HG03521 (cell line): ENCODE measurements at regions not wholly inside any gene's neighbourhood (a gene's known extent, or its start where the extent isn't known, plus 50 kb on each side); places are given as distances from the start of the nearest gene placed in this dataset.
"Not testable (repeated sequence)": the region's sequence is repeated elsewhere in the genome, so short reads cannot be mapped to it uniquely, and the experiment has no call there.

Experiments
- ATAC-seq: cut with Tn5 transposase; IDR thresholded peaks from one replicate; pipeline ENCODE4 v1.9.1; 2021; ENCODE audit warnings: mild to moderate bottlenecking, moderate library complexity; ENCODE audit not compliant: unreplicated experiment

GRCh38 chr5:21341948-21342261 is 1353.9 kb upstream of the CDH18 start:
- not testable (repeated sequence) for ATAC-seq

- ATAC-seq = not testable (repeated sequence)
These were observed 1353.4 kb upstream of the CDH18 start for GRCh38 chr5:21341203-21341947.

DNA sequence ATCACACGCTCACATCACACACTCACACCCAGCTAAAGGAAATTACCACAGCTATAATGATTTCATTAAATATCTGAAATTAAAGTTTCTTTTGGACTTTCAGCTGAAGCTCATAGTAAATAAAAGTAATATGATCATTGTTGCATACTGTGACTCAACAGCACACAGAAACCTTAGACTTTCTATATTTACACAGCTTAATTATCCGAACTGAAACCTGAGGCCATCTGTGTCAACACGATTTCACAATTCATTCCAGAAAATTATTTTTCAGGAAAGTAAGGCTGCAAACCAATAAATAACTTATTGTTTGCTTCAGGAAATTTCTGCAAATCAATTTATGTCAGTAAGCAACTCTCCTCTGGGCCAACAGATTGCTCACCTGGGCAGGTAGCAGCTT is 1352.2 kb upstream of the CDH18 start:
- ATAC-seq = not testable (repeated sequence)

DNA sequence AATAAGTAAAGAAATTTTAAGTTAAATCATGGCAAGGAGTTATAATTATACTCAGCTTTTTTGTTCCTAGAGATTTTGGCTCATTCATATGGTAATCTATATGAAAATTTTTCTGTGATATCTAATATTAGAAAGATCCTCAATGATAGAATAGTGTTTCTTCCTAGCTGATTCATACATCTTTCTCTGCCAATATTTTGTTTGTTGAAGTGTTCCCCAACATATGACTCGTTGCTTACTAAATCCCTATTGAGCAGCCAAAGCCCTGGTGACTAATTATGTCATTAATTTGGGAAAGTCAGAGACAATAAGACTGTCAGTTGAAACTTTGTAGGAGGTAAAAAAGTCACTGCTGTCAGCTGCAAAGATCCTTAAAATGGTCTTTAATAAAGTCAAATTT is 1348.5 kb upstream of the CDH18 start:
- ATAC-seq = not testable (repeated sequence)

- not testable (repeated sequence) for ATAC-seq
These were observed 1327.4 kb upstream of the CDH18 start for GRCh38 chr5:21315376-21315775.

- ATAC-seq = not testable (repeated sequence)
These were observed 1313.2 kb upstream of the CDH18 start for GRCh38 chr5:21301205-21301604.

GRCh38 chr5:21274361-21274760 is 1286.4 kb upstream of the CDH18 start:
- ATAC-seq = not testable (repeated sequence)

- no peak for ATAC-seq
These were observed 1275.4 kb upstream of the CDH18 start for GRCh38 chr5:21263361-21263760.

- ATAC-seq = no peak
These were observed 1266.2 kb upstream of the CDH18 start for GRCh38 chr5:21254161-21254560.

GRCh38 chr5:21244982-21245381 is 1257.0 kb upstream of the CDH18 start:
- ATAC-seq = no peak

DNA sequence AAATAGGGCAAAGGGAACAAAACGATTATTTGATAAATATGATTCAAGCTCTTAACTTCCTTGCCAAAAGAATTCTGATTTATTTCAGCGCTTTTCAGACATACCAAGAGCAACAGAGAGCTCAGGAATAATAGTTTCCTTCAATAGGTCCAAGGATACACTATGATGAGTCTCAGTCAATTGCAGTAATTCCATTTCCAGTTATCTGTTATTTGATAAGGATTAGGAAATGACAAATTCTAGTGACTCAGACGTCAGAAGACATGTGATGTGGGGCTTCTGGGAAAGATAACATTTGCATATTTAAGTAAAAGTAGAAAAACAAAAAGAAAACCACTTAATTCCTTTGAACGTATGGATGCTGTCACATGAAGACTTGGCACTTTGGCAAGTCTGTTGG is 1250.8 kb upstream of the CDH18 start:
- ATAC-seq = no peak

GRCh38 chr5:21237461-21237860 is 1249.5 kb upstream of the CDH18 start:
- ATAC-seq = no peak

GRCh38 chr5:21236971-21237427 is 1249.0 kb upstream of the CDH18 start:
- no peak for ATAC-seq

DNA sequence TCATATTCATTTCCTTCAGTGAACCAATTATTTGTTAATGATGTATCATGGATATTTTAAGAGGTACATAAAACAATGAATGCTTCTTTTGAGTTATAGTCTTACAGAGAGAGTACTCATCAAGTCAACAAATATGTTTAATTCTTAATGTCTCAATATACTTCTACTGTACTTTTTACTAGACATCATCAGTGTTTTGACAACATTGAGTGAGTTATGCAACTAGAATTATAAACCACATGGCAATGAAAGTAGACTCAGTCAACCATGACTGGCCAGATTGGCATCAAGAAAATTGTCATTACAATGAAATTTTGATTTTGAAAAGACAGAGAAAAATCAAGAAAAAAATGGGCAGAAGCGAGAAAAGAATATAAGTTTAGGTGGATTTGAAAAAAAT is 1248.1 kb upstream of the CDH18 start:
- ATAC-seq = no peak

DNA sequence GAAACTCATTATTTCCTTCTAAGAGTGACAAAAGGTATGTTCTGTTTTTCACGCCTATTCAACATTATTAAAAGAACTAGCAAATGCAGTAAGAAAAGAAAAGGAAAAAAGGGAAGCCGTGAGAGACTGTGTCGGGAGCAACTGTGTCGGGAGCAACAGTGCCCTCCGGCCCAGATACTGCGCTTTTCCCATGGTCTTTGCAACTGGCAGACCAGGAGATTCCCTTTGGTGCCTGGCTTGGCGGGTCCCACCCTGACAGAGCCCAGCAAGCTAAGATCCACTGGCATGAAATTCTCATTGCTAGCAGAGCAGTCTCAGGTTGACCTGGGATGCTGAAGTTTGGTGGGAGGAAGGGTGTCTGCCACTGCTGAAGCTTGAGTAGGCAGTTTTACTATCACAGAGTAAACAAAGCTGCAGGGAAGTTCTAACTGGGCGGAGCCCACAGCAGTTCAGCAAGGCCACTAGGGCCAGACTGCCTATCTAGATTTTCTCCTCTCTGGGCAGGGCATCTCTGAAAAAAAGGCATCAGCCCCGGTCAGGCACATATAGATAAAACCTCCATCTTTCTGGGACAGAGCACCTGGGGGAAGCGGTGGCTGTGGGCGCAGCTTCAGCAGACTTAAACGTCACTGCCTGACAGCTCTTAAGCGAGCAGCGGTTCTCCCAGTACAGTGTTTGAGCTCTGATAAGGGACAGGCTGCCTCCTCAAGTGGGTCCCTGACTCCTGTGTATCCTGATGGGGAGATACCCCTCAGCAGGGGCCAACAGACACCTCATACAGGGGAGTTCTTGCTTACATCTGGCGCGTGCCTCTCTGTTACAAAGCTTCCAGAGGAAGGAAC is 1237.4 kb upstream of the CDH18 start:
- no peak for ATAC-seq

DNA sequence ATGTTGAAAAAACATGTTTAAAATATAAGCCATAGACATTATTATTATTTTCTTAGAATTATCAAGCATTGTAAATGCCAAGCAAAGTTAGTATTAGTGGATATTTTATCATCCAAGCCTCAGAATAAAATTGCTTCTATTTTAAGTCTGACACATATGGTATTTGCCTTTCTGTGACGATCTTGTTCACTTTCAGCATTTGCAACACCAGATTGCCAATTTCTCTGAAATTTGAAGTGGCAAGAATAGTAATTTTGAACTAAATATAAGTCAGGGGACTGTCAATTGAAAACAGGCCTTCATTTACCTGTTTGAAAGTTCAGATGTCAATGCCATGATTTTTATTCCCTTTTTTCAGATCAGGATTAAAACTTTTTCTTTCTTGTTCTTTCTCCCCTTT is 1233.6 kb upstream of the CDH18 start:
- no peak for ATAC-seq

- no peak for ATAC-seq
These were observed 1232.0 kb upstream of the CDH18 start for GRCh38 chr5:21219966-21220365.

DNA sequence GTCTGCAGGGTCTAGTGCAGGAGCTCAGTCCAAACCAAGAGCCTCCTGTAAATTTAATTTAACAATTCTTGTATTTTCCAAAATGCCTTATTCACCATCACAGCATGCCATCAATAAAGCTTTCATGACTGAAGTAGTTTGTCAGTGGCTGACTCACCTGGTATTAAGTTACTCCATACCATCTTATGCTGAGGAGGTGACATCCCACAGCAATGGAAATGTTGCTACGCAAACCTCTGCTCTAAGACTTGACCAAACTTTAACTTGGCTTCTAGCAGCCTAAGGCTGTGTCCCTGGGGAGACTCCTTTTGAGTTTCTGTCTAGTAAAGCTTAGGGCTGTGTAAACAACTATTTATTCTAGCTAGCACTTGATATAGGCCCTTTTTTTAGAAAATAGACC is 1231.3 kb upstream of the CDH18 start:
- no peak for ATAC-seq

DNA sequence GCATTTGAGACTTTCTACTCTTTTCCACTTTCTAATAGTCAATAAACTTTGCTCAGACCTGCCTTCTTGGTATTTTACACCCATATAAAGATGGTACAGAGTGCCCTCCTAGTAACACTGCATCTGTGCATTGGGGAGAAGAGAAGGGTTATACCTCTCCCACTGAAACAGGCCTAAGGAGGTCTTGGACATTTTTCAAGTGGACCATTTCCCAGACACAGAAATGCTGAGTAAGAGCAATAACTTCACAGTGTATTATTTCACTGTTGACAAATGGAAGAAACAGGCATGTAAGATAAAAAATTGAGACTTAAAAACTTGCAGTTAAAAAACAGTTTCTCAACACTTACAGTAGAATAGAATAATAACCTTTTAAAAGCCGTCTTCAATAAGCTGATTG is 1224.0 kb upstream of the CDH18 start:
- ATAC-seq = no peak

DNA sequence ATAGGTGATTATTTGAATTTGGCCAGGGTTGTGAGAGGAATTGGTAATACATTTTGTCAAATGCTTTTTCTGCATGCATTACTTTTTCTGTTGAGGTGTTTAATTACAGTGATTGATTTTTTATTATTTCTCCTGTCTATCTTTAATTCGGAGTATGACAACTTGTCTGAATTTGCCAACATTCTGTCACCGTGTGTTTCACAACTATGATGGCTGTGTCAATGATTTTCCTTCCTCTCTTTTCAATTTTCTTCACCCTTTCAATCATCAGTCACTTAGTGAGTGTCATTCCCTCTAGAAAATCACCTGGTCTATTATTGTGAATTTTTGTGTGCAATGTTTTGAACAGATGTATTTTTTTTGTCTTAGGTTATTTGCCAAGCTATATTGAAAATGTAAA is 1221.4 kb upstream of the CDH18 start:
- ATAC-seq = no peak

GRCh38 chr5:21199087-21199486 is 1211.1 kb upstream of the CDH18 start:
- ATAC-seq = no peak

DNA sequence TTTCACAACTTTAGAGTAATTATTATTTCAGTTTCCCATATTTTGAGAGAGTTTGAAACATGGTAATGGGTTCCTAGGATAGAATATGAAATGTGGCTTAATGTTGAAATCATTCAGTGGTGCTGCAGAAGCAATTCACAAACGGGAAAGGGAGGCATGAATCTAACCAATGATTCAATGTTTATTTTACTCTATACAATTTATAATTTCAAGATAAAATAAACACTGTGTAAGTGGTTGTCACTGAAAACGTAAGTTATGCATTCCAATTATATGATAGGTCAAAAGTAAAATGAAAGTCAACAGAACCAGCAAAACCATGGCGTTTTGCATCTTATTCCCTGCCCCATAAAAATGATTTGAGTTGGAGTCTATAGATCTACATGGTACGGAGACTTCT is 1207.1 kb upstream of the CDH18 start:
- no peak for ATAC-seq
